Ascending aorta (tissue), 2 donors: ENCODE measurements at regions not wholly inside any gene's neighbourhood (a gene's known extent, or its start where the extent isn't known, plus 50 kb on each side); places are given as distances from the start of the nearest gene placed in this dataset.
"Not testable (repeated sequence)": the region's sequence is repeated elsewhere in the genome, so short reads cannot be mapped to it uniquely, and the experiment has no call there.

Experiments
- DNase-seq, 2 donors: peaks; one replicate each; pipeline ENCODE4 v3.0.0-alpha.2; 2019; ENCODE audit warnings: low spot score in 2 of 2
- H3K27ac ChIP-seq, 2 donors: fragments of 200-600 bp; sonication (generic); one replicate each; pipeline ENCODE4 v1.5.1; 2016 to 2017; ENCODE audit warnings: mild to moderate bottlenecking in 1 of 2
- H3K27me3 ChIP-seq: fragments of 200-600 bp; sonication (generic); one replicate; pipeline ENCODE4 v1.5.1; 2017
- H3K36me3 ChIP-seq, 2 donors: fragments of 200-600 bp; sonication (generic); one replicate each; pipeline ENCODE4 v1.5.1; 2016
- H3K4me1 ChIP-seq, 2 donors: fragments of 200-600 bp; sonication (generic); one replicate each; pipeline ENCODE4 v1.5.1; 2016 to 2017; ENCODE audit warnings: mild to moderate bottlenecking in 1 of 2
- H3K4me3 ChIP-seq, 2 donors: fragments of 200-600 bp; sonication (generic); one replicate each; pipeline ENCODE4 v1.5.1; 2016 to 2017; ENCODE audit warnings: mild to moderate bottlenecking in 1 of 2
- H3K9me3 ChIP-seq, 2 donors: fragments of 200-600 bp; sonication (generic); one replicate each; pipeline ENCODE4 v1.5.1; 2016
- intact Hi-C: fragments of 100-400 bp; cut with DNase I; formaldehyde crosslinking; loops from one replicate; pipeline ENCODE4 v1.15.1; 2023

GRCh38 chr6:57900687-57901399 is 583.4 kb downstream of the PRIM2 start:
- H3K27me3 ChIP-seq, DNase-seq, H3K4me3 ChIP-seq, H3K27ac ChIP-seq, H3K36me3 ChIP-seq, H3K9me3 ChIP-seq, H3K4me1 ChIP-seq, intact Hi-C loops: not testable (repeated sequence)

GRCh38 chr6:57901445-57901844 is 584.0 kb downstream of the PRIM2 start:
- intact Hi-C loops, H3K36me3 ChIP-seq, H3K4me1 ChIP-seq, H3K4me3 ChIP-seq, H3K27me3 ChIP-seq, H3K9me3 ChIP-seq, DNase-seq, H3K27ac ChIP-seq: not testable (repeated sequence)

- H3K27ac ChIP-seq, H3K4me1 ChIP-seq, H3K36me3 ChIP-seq, H3K4me3 ChIP-seq, H3K9me3 ChIP-seq, H3K27me3 ChIP-seq, DNase-seq, intact Hi-C loops: not testable (repeated sequence)
Measured at GRCh38 chr6:57904356-57904755, 586.9 kb downstream of the PRIM2 start.

- DNase-seq, H3K9me3 ChIP-seq, H3K36me3 ChIP-seq, H3K27ac ChIP-seq, intact Hi-C loops, H3K27me3 ChIP-seq, H3K4me1 ChIP-seq, H3K4me3 ChIP-seq: not testable (repeated sequence)
Measured at GRCh38 chr6:57915300-57915699, 597.9 kb downstream of the PRIM2 start.

- DNase-seq, H3K27me3 ChIP-seq, H3K36me3 ChIP-seq, H3K9me3 ChIP-seq, H3K27ac ChIP-seq, H3K4me3 ChIP-seq, intact Hi-C loops, H3K4me1 ChIP-seq: not testable (repeated sequence)
Measured at GRCh38 chr6:57942966-57943365, 625.5 kb downstream of the PRIM2 start.

GRCh38 chr6:57946084-57946768 is 628.8 kb downstream of the PRIM2 start:
- H3K9me3 ChIP-seq, H3K4me1 ChIP-seq, H3K27ac ChIP-seq, H3K4me3 ChIP-seq, DNase-seq, intact Hi-C loops, H3K27me3 ChIP-seq: not testable (repeated sequence)
- H3K36me3 ChIP-seq, result peaks cover 9 to 20% of the 10 kb centered on the region in 2 donors

- intact Hi-C loops, H3K4me3 ChIP-seq, H3K27ac ChIP-seq, H3K4me1 ChIP-seq, H3K27me3 ChIP-seq, H3K9me3 ChIP-seq, DNase-seq: not testable (repeated sequence)
- peaks cover 10 to 20% of the 10 kb centered on the region in 2 donors for H3K36me3 ChIP-seq
Measured at GRCh38 chr6:57946769-57947091, 629.3 kb downstream of the PRIM2 start.

GRCh38 chr6:57948481-57948880 is 631.1 kb downstream of the PRIM2 start:
- H3K4me1 ChIP-seq, intact Hi-C loops, H3K9me3 ChIP-seq, H3K4me3 ChIP-seq, DNase-seq, H3K27me3 ChIP-seq, H3K27ac ChIP-seq: not testable (repeated sequence)
- H3K36me3 ChIP-seq, result peaks cover 10 to 20% of the 10 kb centered on the region in 2 donors

GRCh38 chr6:57950430-57950829 is 633.0 kb downstream of the PRIM2 start:
- H3K4me1 ChIP-seq, H3K27me3 ChIP-seq, H3K27ac ChIP-seq, intact Hi-C loops, H3K4me3 ChIP-seq, DNase-seq, H3K9me3 ChIP-seq: not testable (repeated sequence)
- H3K36me3 ChIP-seq, result peaks cover 10 to 25% of the 10 kb centered on the region in 2 donors

- DNase-seq, H3K9me3 ChIP-seq, intact Hi-C loops, H3K4me3 ChIP-seq, H3K27ac ChIP-seq, H3K4me1 ChIP-seq, H3K27me3 ChIP-seq, H3K36me3 ChIP-seq: not testable (repeated sequence)
Measured at GRCh38 chr6:57966757-57967156, 649.3 kb downstream of the PRIM2 start.

GRCh38 chr6:57971956-57972355 is 654.5 kb downstream of the PRIM2 start:
- H3K27me3 ChIP-seq, intact Hi-C loops, DNase-seq, H3K27ac ChIP-seq, H3K4me3 ChIP-seq, H3K9me3 ChIP-seq, H3K36me3 ChIP-seq, H3K4me1 ChIP-seq: not testable (repeated sequence)
